ENCODE measurements at regions not wholly inside any gene's neighbourhood (a gene's known extent, or its start where the extent isn't known, plus 50 kb on each side); places are given as distances from the start of the nearest gene placed in this dataset.

DNA sequence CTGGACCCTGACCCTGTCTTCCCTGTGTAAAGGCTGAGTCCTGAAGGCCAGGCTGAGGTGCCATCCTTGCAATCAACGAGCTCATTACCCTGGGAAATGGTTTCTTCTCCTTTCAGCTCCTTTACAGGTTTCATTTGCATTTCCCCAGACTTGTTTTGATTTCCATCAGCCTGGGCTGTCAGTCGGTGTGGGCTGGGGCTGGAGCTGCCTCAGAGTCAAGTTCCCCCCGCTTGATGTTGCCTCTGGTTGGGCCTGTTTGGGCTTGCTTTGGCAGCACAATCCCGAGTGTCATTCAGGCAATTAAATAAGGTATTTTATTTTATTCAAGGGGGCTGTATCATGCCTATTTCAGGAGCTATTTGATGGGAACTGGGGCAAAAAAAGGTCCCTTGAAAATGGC is 424.9 kb downstream of the INSC start:
- DNase-seq (ENCODE audit: low read depth in 2 of 2) = no peak

DNA sequence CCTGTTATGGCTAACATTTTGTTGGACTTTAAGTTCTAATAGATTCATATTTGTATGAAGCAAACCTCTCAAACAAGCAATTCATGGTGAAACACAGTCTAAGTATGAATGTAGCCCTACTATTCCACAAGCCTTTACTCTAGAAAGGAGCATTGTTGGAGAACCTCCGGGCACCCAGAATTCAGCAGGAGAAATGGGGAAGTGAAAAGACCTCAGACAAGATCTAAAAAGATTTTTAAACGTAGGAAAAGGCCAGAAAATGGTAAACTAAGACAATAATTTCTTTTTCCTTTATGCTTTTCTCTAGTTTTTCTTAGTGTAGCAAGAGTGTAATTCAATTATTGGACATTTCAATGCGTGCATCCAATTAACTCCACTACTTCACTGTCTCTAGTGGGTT is 426.4 kb downstream of the INSC start:
- DNase-seq (ENCODE audit: low read depth in 2 of 2) = no peak

DNA sequence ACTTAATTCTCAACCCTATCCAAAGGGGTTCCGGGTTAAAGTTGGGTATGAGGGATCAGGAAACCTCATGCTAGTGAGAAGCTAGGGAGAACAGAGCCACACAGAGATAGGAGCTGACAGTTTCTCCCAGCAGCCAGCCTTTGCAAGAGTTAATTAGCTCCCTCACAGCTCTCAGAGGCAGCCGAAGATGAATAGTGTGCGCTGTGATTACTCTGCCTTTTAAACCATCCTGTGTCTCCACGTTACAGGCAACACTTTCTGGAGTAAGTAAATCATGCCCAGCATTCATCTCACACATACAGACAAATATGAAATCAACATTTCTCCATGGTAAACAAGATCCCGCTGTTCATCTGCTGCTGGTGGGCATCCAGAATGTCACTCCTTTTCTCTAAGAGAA is 429.6 kb downstream of the INSC start:
- DNase-seq (ENCODE audit: low read depth in 2 of 2) = no peak

DNA sequence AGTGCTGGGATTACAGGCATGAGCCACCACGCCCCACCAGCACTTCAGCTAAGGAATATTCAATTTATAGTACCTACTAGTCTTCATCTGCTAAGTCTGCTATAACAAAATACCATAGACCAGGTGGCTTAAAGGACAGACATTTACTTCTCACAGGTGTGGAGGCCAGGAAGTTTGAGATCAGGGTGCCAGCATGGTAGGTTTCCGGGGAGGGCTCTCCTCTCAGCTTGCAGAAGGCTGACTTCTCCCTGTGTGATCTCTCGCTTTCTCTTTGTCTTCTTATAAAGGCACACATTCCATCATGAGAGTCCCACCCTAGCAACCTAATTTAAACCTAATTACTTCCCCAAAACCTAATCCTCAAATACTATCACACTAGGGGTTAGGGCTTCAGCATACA is 433.0 kb downstream of the INSC start:
- DNase-seq (ENCODE audit: low read depth in 2 of 2) = no peak

DNA sequence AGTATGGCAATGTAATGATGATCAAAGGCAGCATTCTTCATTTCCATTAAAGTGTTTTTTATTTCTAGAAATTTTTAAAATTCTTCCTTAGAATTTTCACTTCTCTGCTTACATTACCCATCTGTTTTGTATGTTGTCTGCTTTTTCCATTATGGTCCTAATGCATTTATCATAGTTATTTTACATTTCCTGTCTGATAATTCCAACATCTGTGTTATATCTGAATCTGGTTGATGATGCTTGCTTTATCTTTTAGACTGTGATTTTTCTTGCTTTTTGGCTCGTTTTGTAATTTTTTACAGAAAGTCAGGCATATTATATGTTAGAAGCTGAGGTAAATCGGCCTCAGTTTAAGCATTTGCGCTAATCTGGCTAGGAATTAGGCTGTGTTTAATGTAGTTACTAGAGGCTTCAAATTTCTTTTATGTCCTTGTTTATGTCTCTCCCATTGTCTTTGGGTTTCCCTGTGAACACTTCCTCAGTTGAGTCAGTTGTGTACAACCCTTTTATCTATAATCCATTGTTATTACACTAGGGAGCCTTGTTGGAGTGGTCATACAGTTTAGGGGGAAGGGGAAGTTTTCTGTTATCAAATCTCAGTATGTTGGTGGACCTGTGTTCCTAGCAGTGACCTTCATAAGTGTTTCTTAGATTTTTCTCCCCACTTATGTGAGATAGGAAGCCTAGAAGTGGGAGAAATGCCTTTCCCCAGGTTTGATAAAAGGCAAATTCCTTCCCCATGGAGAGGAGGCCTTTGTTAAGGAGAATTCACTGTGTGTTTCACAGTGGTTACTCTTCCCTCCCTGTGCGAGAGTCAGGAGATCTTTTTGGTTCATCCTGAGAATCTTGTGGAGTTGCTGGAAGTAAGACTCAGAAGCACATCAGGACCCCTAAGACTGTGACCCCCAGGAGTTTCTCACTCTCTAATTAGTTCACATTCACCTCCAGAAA is 437.5 kb downstream of the INSC start:
- no peak for DNase-seq (ENCODE audit: low read depth in 2 of 2)

DNA sequence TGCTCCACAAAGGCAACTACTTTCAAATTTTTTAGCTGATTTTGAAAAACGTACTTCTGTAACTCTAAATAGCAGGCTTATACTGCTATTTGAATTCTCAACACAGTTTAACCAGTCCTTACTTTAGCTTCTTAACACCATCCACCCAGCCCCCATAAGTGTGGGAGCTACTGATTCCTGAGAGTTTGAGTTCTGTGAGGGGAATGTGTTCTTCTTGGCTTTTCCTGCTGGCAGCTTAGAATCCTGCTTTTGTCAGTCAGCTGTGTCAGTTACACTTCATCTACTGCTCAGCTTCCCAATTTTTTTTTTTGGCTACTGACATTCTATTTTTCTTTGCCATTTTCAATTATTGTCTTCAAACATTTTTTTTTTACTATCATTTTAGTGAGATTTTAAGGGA is 440.4 kb downstream of the INSC start:
- DNase-seq (ENCODE audit: low read depth in 2 of 2) = no peak

DNA sequence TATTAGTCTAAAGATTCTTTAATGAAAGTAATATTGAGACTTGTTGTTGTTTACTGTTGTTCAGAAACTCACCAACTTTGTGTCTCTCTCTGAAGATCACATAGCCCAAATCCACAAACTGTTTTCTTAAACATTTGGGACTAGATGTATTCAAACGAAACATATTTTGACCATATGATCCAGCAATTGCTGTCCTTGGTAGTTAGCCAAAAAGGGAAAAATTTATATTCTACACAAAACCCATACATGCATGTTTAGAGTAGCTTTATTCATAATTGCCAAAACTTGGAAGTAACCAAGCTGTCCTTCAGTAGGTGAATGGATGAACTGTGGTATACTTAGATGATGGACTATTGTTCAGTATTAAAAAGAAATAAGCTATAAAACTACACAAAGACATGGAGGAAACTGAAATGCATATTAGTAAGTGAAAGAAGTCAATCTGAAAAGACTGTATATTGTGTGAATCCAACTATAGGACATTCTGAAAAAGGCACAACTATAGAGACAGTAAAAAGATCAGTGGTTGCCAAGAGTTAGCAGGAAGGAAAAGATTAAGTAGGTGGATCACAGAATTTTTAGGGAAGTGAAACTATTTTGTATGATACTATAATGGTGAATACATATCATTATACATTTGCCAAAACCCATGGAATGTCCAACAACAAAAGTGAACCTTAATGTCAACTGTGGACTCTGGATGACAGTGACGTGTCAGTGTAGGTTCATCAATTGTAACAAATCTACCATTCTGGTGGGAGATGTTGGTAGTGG is 442.9 kb downstream of the INSC start:
- no peak for DNase-seq (ENCODE audit: low read depth in 2 of 2)

DNA sequence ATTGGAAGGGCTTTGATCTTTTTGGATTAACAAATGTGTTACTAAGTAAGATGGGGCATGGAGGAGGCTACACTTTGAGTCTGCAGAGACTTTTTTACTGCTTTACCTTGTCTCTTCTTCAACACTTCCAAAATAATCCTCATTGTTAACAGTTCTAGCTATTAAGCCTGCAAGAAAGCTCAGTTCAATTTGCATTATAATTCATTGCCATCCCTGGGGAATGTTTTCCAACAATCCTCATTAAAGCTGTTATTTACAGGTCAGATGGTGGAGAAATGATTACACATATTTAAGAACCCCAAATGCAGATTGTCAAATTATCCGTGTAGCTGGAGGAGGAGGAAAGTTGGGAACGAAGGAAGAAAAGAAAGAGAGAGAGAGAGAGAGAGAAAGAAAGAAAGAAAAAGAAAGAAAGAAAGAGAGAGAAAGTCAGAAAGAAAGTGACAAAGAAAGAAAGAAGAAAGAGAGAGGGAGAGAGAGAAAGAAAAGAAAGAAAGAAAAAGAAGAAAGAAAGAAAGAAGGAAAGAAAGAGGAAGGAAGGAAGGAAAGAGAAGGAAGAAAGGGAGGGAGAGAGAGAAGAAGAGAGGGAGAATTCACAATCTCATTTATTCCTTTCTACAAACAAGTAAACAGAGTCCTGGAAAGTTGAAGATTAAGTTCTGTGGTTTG is 443.9 kb downstream of the INSC start:
- no peak for DNase-seq (ENCODE audit: low read depth in 2 of 2)

DNA sequence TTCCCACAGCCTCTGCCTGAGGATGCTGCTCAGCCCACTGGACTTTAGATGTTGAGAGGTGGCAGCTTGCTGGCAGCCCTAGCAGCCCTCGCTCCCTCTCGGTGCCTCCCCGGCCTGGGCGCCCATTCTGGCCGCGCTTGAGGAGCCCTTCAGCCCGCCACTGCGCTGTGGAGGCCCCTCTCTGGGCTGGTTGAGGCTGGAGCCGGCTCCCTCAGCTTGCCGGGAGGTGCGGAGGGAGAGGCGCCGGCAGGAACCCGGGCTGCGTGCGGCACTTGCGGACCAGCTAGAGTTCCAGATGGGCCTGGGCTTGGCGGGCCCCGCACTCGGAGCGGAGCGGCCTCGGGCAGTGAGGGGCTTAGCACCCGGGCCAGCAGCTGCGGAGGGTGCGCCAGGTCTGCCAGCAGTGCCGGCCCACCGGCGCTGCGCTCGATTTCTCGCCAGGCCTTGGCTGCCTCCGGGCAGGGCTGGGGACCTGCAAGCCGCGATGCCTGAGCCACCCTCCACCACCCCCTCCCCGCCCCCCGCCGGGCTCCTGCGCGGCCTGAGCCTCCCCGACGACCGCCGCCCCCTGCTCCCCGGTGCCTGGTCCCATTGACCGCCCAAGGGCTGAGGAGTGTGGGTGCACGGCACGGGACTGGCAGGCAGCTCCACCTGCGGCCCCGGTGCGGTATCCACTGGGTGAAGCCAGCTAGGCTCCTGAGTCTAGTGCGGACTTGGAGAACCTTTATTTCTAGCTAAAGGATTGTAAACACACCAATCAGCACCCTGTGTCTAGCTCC is 446.2 kb downstream of the INSC start:
- no peak for DNase-seq (ENCODE audit: low read depth in 2 of 2)

DNA sequence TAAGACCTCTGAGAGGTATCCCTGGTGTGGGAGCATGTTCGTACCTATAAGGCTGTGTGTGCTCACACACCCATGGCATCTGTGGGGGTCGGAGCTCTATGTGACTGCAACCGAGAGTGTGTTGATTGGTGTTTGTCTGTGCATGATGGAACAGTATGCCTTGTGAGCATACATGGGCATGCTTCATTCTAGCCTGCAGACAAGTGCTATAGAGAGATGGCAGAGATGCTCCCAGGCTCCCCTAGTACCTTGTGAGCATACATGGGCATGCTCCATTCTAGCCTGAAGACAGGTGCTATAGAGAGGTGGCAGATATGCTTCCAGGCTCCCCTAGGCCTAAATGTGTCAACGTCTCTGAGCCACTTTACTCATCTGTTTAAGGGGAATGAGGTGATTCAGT is 447.5 kb downstream of the INSC start:
- no peak for DNase-seq (ENCODE audit: low read depth in 2 of 2)

DNA sequence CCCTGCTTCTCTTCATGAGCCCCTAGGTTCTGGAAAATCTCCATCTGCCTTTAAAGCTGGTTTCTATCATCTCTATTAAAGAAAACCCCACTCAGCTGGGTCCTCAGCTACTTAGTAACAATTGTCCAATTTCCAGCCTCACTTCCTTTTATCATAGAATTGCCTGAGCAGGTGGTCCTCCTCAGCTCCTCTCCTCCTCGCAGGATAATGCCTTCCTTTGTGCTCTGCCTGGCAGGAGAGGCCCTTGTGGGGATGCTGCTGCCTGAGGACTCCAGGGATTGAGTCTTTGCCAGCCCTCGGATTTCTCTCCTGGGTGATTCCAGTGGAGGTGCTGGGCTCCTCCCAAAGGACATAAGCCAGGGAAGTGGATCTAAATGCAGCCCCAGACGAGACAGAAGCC is 448.3 kb downstream of the INSC start:
- DNase-seq (ENCODE audit: low read depth in 2 of 2) = no peak

DNA sequence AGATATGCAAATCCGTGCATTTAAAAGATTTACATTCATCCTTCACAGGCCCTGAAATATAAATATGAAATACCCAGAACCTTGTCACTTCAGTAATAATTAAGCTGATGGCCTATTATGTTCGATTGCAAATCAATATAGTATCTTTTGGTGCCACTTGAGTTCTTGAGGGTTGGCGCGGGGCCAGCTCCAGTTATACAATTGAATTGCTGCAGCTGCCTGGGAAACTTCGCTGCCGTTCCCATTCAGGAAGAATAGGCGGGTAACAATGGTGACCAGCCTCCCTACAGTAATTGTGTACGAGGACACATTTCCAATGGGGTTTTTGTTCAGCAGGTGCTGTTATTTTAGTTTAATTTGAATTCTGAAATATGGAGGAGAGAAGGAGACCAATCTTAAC is 451.2 kb downstream of the INSC start:
- DNase-seq (ENCODE audit: low read depth in 2 of 2) = no peak

DNA sequence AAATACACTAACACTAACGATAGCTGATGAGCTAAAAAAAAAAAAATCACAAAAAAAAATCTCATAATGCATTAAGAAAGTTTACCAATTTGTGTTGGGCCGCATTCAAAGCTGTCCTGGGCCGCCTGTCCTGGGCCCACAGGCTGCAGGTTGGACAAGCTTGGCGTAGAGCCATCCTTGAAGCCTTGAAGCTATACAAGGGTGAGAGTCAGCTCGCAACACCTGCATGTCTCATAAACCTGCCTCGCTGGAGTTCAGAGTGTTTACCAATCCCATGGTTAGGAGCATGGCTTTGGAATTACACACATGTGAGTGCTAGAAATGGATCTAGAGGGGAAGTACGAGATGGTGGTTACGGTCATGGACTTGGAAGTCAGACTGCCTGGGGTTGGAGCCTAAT is 453.7 kb downstream of the INSC start:
- no peak for DNase-seq (ENCODE audit: low read depth in 2 of 2)

DNA sequence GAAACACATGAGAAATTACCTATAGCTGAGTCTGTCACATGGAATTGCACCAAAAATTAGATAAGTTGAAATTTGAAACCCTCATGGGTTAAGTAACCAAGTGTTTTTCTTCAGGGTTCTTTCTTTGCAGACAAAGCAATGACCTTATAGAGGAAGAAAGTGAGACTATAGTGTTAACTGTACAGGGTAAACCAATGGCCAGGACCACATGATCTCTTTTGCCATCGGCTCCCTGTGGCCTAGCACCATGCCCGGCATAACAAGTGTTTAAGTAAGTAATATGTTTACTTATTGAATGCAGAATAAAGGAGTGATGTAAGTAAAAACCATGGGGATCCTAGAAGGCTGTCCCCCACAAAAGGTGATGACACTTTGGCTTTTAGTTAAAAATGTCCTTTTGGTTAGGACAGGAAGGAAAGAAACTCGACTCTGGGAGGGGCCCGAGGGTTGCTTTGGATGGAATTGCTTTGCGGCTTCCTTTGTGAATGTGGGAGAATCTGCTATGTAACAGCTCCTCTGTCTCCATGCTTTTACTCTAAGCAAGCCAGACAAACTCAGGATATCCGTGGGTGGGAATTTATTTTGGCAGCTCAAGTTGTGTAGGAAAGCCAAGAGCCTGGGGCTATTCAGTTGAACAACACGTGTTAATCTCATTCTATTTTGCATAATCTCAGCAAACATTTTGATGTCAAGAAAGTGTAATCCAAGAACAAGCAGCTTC is 454.7 kb downstream of the INSC start:
- DNase-seq (ENCODE audit: low read depth in 2 of 2) = no peak

DNA sequence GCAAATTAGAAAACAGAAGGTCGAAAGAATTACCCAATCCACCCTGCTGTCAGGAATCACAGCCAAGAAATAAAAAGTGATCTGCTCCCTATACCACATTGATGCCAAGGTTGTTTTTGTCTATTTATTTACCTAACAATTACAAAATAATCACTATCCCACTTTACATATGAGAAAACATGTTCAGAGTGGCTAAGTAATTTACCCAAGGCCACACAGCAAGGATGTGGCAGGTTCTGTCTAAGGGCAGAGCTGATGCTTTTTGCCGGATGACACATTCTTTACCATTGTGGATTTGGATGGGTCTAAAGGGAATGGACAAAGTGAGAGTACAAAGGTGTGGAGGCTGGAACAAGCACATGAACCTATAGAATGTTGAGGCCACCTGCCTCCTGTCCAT is 460.7 kb downstream of the INSC start:
- no peak for DNase-seq (ENCODE audit: low read depth in 2 of 2)

DNA sequence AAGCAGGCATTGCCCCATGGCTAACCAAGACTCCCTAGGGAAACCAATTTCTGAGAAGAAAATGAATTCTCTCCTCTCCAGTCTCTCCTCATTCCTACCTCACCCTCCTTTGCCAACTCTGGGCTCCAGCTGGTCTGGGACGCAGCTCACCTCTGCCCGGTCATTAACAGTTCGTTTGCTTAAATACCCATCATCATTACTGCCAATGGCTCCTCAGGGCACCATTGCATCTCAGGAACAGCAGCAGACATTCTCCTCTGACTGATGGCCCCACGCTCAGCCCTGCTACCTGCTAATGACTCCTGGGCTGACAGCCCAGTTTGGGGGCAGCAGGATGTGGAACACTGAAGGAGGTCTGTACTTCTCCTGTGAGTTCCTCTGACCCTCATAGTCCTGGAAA is 462.0 kb downstream of the INSC start:
- no peak for DNase-seq (ENCODE audit: low read depth in 2 of 2)

DNA sequence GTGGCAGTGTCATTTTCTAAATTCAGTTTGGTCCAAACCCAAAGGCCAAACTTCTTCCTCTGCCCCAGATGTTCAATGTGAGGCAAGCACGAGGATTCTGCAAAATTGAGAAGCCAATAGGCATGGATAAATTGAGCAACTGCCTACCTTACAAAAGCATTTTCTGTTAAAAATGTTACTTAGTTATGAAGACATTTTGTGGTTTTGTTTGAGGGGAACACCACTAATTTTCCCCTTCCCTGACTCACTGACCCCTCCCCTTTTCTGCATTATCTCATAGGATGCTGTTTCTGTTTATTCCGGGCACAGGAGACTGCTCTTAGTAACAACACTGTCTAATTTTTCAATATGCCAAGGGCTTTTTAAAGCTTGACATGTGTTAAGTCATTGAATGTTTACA is 462.8 kb downstream of the INSC start:
- no peak for DNase-seq (ENCODE audit: low read depth in 2 of 2)

DNA sequence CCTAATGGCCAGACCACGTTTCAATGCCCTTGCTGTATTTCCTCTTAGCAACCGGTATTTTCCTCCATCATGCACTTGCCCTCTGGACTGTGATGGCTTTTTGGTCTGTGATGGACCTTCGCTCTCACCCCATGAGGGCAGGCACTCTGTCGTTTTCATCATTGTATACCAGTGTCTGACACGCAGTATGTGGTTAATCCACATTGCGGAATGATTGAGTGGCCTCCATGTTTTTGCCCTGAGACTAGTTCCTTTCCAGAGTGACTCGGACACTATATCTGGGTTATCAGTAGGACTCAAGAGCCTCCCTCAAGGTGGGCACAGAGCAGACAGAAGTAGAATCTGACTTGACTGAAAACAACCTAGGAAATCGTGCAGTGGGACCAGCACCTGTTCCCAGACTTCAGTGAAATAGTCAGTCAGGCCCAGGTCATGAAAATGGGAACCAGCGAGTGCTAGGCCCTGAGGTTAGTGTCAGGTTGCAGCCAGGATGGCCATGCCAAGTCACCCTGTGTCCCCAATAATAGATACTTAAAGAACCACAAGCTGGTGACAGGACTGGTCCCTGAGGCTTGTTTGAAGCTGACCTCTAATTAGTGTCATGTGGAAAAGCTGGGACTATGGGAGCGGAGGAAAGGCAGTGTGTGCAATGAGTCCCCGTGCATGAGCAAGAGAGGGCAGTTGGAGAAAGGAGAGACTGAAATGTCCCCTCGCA is 464.7 kb downstream of the INSC start:
- DNase-seq (ENCODE audit: low read depth in 2 of 2) = no peak

DNA sequence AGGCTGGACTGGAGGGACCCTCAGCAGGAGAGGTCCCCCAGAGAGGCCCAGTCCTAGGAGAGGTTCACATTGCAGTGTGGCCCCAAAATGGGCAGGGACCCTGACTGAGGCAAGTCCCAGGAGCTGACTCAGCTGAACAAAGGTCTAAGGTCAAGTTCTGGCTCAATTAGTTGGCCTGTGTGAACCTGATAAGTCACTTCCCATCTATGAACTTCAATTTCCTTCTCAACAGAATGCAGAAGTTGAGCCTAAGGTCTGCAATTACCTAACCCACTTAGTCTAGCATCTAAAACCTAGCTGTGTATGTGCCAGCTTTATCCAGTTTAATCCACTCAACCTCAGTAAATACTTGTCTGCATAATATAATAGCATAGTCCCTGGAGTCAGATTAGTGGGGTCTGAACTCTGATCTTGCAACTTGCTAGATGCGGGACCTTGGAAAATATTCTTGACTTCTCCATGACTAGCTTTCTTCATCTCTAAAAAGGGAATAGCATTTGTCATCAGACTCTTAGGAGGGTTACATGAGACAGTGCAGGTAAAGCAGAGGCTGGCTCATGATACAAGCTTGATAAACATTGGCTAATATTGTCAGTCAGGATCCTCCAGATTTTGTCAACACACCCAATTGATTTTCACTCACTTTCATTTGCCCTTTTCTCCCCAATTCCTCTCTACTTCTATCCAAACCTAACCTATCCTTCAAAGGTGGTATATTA is 465.5 kb downstream of the INSC start:
- no peak for DNase-seq (ENCODE audit: low read depth in 2 of 2)

DNA sequence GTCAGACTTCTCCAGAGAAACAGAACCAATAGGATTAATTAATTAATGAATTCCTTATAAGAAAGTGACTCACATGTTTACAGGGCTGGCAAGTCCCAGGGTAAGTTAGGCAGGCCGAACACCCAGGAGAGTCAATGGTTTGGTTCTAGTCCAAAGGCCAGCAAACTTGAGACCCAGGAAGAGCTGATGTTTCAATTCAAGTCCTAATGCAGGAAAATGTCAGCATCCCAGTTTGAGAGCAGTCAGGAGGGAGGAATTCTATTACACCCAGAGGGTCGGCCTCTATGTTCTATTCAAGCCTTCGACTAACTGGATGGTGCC is 466.0 kb downstream of the INSC start:
- DNase-seq (ENCODE audit: low read depth in 2 of 2) = no peak

Data from stimulated activated CD8-positive, alpha-beta memory T cell treated with anti-CD3 and anti-CD28 coated beads, Interleukin-15, amount 100 ng/mL, for 48 hours (primary cell).